H4 (cell line): ENCODE measurements at regions not wholly inside any gene's neighbourhood (a gene's known extent, or its start where the extent isn't known, plus 50 kb on each side); places are given as distances from the start of the nearest gene placed in this dataset.
"Not testable (repeated sequence)": the region's sequence is repeated elsewhere in the genome, so short reads cannot be mapped to it uniquely, and the experiment has no call there.

Experiments used
- DNase-seq: peaks from one replicate; pipeline ENCODE4 v3.0.0-alpha.2; 2015; ENCODE audit warnings: low spot score

GRCh38 chr6:6748001-6748400, 159.5 kb downstream of the LY86 start:
- DNase-seq, result no peak

- DNase-seq, result peak; percentile 92
Measured at GRCh38 chr6:6749702-6750491, 161.4 kb downstream of the LY86 start.

GRCh38 chr6:6750594-6751265, 162.2 kb downstream of the LY86 start:
- no peak for DNase-seq

- DNase-seq, result no peak
Measured at GRCh38 chr6:6751266-6751596, 162.7 kb downstream of the LY86 start.

GRCh38 chr6:6751619-6752023, 163.1 kb downstream of the LY86 start:
- DNase-seq, result no peak

- no peak for DNase-seq
Measured at GRCh38 chr6:6752129-6752528, 163.6 kb downstream of the LY86 start.

GRCh38 chr6:6753301-6753700, 164.8 kb downstream of the LY86 start:
- DNase-seq, result no peak

GRCh38 chr6:6756526-6756925, 168.0 kb downstream of the LY86 start:
- no peak for DNase-seq

GRCh38 chr6:6758546-6758914, 170.0 kb downstream of the LY86 start:
- no peak for DNase-seq

GRCh38 chr6:6758915-6759654, 170.6 kb downstream of the LY86 start:
- DNase-seq, result peak; percentile 32

- DNase-seq, result no peak
Measured at GRCh38 chr6:6760002-6760401, 171.5 kb downstream of the LY86 start.

- DNase-seq, result not testable (repeated sequence)
Measured at GRCh38 chr6:6762566-6762965, 174.0 kb downstream of the LY86 start.

- DNase-seq, result no peak
Measured at GRCh38 chr6:6764764-6765434, 176.4 kb downstream of the LY86 start.

- DNase-seq, result no peak
Measured at GRCh38 chr6:6766230-6766905, 177.8 kb downstream of the LY86 start.

- DNase-seq, result no peak
Measured at GRCh38 chr6:6769466-6769865, 180.9 kb downstream of the LY86 start.

- DNase-seq, result no peak
Measured at GRCh38 chr6:6771224-6771945, 182.9 kb downstream of the LY86 start.

GRCh38 chr6:6771964-6772363, 183.4 kb downstream of the LY86 start:
- no peak for DNase-seq

- DNase-seq, result no peak
Measured at GRCh38 chr6:6772751-6773150, 184.2 kb downstream of the LY86 start.

- no peak for DNase-seq
Measured at GRCh38 chr6:6775074-6775473, 186.6 kb downstream of the LY86 start.

- DNase-seq, result no peak
Measured at GRCh38 chr6:6780231-6780630, 191.7 kb downstream of the LY86 start.
